HG02763 (cell line): ENCODE measurements at regions not wholly inside any gene's neighbourhood (a gene's known extent, or its start where the extent isn't known, plus 50 kb on each side); places are given as distances from the start of the nearest gene placed in this dataset.
"Not testable (repeated sequence)": the region's sequence is repeated elsewhere in the genome, so short reads cannot be mapped to it uniquely, and the experiment has no call there.

ENCODE experiments used
- ATAC-seq: cut with Tn5 transposase; IDR thresholded peaks from one replicate; pipeline ENCODE4 v1.9.1; 2021; ENCODE audit warnings: mild to moderate bottlenecking, moderate library complexity; ENCODE audit not compliant: unreplicated experiment

DNA sequence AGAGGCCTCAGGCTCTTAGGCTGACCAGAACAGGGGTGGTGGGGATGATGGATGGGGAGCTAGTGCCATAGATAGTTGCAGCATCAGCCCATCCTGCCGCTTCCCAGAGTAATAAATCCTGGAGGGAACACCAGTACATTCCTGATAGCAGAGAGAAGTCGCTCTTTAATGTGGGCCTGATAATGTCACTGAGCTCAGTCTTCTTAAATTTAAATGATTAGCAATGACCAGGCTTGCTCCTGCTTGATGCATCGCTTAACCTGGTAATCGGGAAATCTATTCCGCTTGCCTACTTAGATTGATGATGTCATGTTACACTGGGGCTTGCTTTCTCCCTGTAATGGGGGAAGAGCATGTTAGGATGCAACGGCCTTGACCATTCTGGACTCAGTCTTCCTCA lies 218.6 kb upstream of the PLXNA2 start:
- no peak for ATAC-seq

- no peak for ATAC-seq
Observed at GRCh38 chr1:208465266-208465665, 221.1 kb upstream of the PLXNA2 start.

GRCh38 chr1:208465786-208466590 lies 221.8 kb upstream of the PLXNA2 start:
- no peak for ATAC-seq

DNA sequence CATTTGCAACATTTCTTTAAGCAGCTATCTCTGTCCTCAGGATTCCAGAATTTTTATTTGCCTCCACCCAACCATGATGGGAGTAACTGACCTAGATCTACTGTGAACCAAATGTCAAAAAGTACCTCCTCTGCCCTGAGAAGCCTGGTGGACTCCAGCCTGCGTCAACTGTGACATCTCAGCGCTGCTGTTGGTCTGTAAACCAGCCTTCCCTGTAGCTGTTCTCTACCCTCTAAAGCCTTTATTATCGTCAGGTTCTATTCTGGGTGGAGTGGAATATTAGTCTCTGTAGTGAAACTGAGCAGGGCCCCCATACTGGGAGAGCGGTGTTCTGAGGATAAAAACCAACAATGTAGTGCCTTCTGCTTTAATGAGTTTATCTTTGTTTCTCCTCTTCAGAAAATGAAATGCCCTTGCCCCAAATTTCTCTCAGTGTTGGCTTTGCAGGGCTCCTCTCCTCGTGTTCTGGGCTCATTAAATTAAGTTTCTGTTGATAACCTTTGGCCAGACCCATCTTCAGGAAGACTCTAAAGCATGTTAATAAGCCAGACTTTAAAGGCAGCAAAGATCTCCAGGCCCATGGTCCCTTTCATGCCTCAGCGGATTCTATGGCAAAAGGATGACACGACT lies 223.1 kb upstream of the PLXNA2 start:
- no peak for ATAC-seq

- no peak for ATAC-seq
Observed at GRCh38 chr1:208475449-208475848, 231.3 kb upstream of the PLXNA2 start.

GRCh38 chr1:208475951-208476845 lies 232.0 kb upstream of the PLXNA2 start:
- no peak for ATAC-seq

DNA sequence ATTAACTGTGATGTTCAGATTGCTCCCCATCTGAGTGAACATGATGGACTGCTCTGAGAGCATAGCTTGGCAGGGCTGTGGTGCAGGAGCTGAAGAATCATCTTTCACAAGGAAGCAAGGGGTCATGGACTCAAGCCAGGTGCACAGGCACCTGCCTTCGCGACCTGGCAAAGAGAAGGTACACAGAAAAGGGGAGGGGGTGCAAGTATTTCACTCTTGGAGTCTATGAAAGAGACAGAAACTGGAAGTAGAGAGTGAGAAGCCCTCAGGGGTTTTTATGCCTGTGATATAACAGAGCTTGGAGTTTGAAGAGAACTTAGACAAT lies 232.6 kb upstream of the PLXNA2 start:
- ATAC-seq: no peak

GRCh38 chr1:208479435-208479834 lies 235.3 kb upstream of the PLXNA2 start:
- no peak for ATAC-seq

GRCh38 chr1:208485512-208485911 lies 241.3 kb upstream of the PLXNA2 start:
- ATAC-seq: no peak

DNA sequence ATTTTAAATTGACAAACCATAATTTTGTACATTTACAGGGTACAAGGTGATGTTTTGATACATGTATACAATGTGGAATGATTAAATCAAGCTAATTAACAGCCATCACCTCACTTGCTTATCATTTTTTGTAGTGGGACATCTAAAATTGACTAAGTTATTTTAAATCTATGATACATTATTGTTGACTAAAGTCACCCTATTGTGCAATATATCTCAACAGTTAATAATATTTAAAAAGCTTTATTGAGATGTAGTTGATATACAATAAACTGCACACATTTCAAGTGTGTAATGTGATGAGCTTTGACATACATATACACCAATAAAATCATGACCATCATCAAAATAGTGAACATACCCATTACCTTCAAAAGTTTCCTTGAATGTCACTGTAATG lies 242.5 kb upstream of the PLXNA2 start:
- no peak for ATAC-seq

- not testable (repeated sequence) for ATAC-seq
Observed at GRCh38 chr1:208488432-208488831, 244.2 kb upstream of the PLXNA2 start.

DNA sequence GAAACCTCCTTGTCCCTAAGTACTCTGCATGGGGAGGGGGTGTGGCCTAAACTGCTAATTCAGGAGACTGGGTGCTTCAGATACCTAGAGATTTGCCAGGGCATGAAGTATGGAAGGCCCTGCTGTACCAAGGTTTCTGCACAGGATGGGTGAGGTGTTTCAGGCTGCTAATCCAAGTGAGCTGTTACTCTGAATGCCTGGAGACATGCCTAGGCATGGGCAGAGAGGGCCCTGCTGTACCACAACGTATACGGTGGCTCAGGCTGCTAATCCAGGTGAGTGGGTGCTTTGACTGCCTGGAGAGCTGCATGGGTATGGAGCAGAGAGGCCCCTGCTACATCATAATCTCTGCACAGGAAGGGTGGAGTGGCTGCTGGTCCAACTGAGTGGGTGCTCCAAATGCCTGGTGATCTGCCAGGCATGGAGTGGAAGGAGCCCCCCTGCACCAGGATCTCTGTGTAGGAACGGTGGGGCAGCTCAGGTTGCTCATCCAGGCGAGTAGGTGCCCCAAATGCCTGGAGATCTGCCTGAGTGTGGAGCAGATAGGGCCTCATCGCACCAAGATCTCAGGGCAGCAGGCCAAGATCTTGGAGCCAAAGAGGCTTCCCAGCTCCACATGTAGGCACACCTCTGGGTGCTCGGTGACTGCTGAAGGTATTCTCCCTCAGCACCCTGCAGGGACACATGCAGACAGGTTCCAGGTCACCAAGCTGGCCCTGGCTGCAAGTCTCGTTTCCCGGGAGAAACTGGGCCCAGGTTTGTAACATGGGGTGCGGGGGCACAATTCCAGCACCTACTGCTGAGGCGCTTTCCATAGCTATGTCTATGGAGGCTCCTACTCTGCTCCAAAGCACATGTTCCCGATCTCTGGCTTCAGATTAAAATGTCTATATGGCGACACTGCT lies 252.5 kb upstream of the PLXNA2 start:
- ATAC-seq: no peak

GRCh38 chr1:208497866-208498541 lies 253.8 kb upstream of the PLXNA2 start:
- no peak for ATAC-seq

DNA sequence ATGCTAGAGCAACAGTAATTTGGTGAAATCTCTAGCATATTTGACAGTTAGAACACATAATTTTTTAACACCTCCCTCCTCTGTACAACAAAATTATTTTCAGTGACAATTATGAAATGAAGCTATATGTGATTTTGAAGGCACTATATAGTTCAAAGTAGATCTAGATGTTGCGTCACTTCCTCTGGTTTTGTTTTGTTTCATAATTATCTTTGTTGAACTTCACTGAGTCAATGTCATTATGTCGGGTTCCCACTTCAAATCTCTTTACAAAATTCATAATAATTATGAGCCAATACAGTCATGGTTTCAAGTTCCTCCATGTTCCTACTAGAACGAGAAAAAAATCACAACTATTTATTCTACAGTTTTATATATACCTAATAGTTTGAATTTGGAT lies 254.8 kb upstream of the PLXNA2 start:
- ATAC-seq: no peak

- no peak for ATAC-seq
Observed at GRCh38 chr1:208499601-208500000, 255.4 kb upstream of the PLXNA2 start.

DNA sequence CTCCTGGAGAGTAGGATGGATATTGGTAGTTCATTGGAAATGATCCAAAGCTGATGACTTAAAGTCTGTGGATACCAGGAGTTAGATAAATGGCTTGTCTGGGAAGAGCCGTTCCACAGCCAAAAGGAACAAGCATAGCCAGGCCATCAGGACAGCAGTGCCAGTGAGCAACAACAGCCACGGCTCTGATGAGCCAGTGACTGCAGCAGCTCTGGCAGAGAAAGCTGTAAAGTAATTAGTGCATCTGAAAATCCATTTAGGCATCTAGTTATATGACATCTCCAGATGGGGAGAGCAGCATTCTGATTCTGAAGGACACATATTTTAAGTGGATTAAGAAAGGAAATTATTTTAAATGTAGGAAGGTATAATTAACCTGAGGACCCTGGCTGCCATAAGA lies 256.2 kb upstream of the PLXNA2 start:
- no peak for ATAC-seq

DNA sequence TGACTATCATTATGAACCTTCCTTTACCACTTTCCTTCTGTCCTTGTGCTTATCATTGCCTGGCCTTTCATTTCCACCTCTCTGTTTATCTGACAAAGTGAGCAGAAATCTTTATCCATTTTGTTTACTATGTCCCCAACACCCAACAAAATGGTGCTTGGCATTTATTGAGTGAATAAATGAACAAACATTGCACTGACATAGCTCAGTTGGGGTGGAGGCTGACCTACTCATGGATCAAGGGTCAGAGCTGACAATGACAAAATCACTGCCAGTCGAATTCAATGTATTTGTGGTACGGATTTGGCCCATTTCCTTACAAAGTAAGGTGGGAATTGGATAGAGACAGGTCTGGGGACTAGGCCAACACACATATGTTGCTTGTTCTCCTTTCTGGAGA lies 257.4 kb upstream of the PLXNA2 start:
- no peak for ATAC-seq

- ATAC-seq: no peak
Observed at GRCh38 chr1:208503787-208504186, 259.6 kb upstream of the PLXNA2 start.

GRCh38 chr1:208506812-208507211 lies 262.6 kb upstream of the PLXNA2 start:
- no peak for ATAC-seq

- no peak for ATAC-seq
Observed at GRCh38 chr1:208509072-208509471, 264.9 kb upstream of the PLXNA2 start.
